Astrocyte (in vitro differentiated cells and primary cell): ENCODE measurements at regions not wholly inside any gene's neighbourhood (a gene's known extent, or its start where the extent isn't known, plus 50 kb on each side); places are given as distances from the start of the nearest gene placed in this dataset.

ENCODE experiments used
- DNase-seq: peaks from one replicate; pipeline ENCODE4 v3.0.0-alpha.2; 2010; ENCODE audit warnings: low read depth
- FAIRE-seq: peaks from 2 replicates; lab custom pipeline; 2011; peaks lifted over from hg19 to GRCh38; lab: Jason Lieb, UNC
- H2AFZ ChIP-seq: 2 replicates; pipeline ENCODE4 v1.6.0; 2012; ENCODE audit warnings: low read depth, low read length, inconsistent platforms
- H3K27ac ChIP-seq: 2 replicates; pipeline ENCODE4 v1.5.1; 2011; ENCODE audit warnings: low read depth, low read length, inconsistent platforms
- H3K27me3 ChIP-seq: 2 replicates; pipeline ENCODE4 v1.6.0; 2011; ENCODE audit warnings: low read length, inconsistent platforms; ENCODE audit not compliant: insufficient read depth
- H3K36me3 ChIP-seq: 2 replicates; pipeline ENCODE4 v1.5.1; 2011; ENCODE audit warnings: low read length, inconsistent platforms; ENCODE audit not compliant: insufficient read depth
- H3K4me1 ChIP-seq: 2 replicates; pipeline ENCODE4 v1.5.1; 2011; ENCODE audit warnings: low read length, inconsistent platforms; ENCODE audit not compliant: insufficient read depth
- H3K4me2 ChIP-seq: 2 replicates; pipeline ENCODE4 v1.6.0; 2012; ENCODE audit warnings: low read length, inconsistent platforms
- H3K4me3 ChIP-seq: 2 replicates; pipeline ENCODE4 v1.5.1; 2011; ENCODE audit warnings: low read depth, mild to moderate bottlenecking, low read length, inconsistent platforms; ENCODE audit not compliant: insufficient read depth
- H3K79me2 ChIP-seq: 2 replicates; pipeline ENCODE4 v1.6.0; 2012; ENCODE audit warnings: mild to moderate bottlenecking, low read length, inconsistent platforms; ENCODE audit not compliant: insufficient read depth
- H3K9ac ChIP-seq: 2 replicates; pipeline ENCODE4 v1.6.0; 2012; ENCODE audit warnings: mild to moderate bottlenecking, low read length, inconsistent platforms
- H3K9me3 ChIP-seq: 2 replicates; pipeline ENCODE4 v1.5.1; 2012; ENCODE audit warnings: low read depth, mild to moderate bottlenecking, low read length, inconsistent platforms; ENCODE audit not compliant: insufficient read depth
- H4K20me1 ChIP-seq: 2 replicates; pipeline ENCODE4 v1.6.0; 2012; ENCODE audit warnings: low read length, inconsistent platforms; ENCODE audit not compliant: insufficient read depth
- H3K27ac Mint-ChIP-seq: one replicate; pipeline ENCODE4 v1.8.0; 2021; ENCODE audit warnings: mild to moderate bottlenecking, mixed read lengths; ENCODE audit not compliant: unreplicated experiment
- H3K27me3 Mint-ChIP-seq: one replicate; pipeline ENCODE4 v1.8.0; 2021; ENCODE audit warnings: low read depth, mixed read lengths; ENCODE audit not compliant: unreplicated experiment
- H3K36me3 Mint-ChIP-seq: one replicate; pipeline ENCODE4 v1.8.0; 2021; ENCODE audit warnings: low read depth, mixed read lengths; ENCODE audit not compliant: unreplicated experiment
- H3K4me1 Mint-ChIP-seq: one replicate; pipeline ENCODE4 v1.8.0; 2021; ENCODE audit warnings: low read depth, mixed read lengths; ENCODE audit not compliant: unreplicated experiment
- H3K4me3 Mint-ChIP-seq: one replicate; pipeline ENCODE4 v1.8.0; 2021; ENCODE audit warnings: mild to moderate bottlenecking, moderate library complexity, mixed read lengths; ENCODE audit not compliant: unreplicated experiment
- H3K9me3 Mint-ChIP-seq: one replicate; pipeline ENCODE4 v1.8.0; 2021; ENCODE audit warnings: mild to moderate bottlenecking, mixed read lengths; ENCODE audit not compliant: unreplicated experiment
- EZH2 ChIP-seq: IDR thresholded peaks from 2 replicates; pipeline ENCODE4 v1.6.1; 2012; ENCODE audit warnings: mild to moderate bottlenecking, low read length, inconsistent platforms; ENCODE audit not compliant: insufficient read depth
- TF ChIP-seq, protein P1 (sequence below): IDR thresholded peaks from 2 replicates; pipeline ENCODE4 v1.5.1; 2011; ENCODE audit warnings: low read depth, mild to moderate bottlenecking, inconsistent platforms, low read length, moderate library complexity; ENCODE audit not compliant: insufficient read depth

DNA sequence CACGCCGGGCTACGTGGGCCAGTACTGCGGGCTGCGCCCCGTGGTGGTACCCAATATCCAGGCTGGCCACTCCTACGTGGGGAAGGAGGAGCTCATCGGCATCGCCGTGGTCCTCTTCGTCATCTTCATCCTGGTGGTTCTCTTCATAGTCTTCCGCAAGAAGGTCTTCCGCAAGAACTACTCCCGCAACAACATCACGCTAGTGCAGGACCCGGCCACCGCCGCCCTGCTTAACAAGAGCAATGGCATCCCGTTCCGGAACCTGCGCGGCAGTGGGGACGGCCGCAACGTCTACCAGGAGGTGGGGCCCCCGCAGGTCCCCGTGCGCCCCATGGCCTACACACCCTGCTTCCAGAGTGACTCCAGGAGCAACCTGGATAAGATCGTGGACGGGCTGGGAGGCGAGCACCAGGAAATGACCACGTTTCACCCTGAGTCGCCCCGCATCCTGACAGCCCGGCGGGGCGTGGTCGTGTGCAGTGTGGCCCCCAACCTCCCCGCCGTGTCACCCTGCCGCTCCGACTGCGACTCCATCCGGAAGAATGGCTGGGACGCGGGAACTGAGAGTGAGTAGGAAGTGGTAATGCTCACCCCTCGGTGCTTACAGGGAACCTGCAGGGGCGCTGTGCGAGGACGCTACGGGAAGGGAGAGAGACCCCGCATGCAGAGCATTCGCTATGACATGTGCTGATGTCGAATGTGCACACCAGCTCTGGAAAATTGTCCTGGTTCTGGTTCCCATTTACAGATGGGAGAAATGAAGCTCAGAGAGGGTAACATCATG lies 86.4 kb upstream of the MTNR1B start:
- no peaks in the 10 kb centered on the region for H3K27me3 Mint-ChIP-seq
- Histone ChIP-seq H3K9me3 (no peaks in the 10 kb centered on the region), H4K20me1 (no peaks in the 10 kb centered on the region), H3K27ac (no peak overlapping the region), H3K36me3 (no peaks in the 10 kb centered on the region), H3K4me1 (peaks cover 4% of the 10 kb centered on the region), H3K4me2 (no peak overlapping the region), H3K9ac (no peak overlapping the region), H3K4me3 (no peak overlapping the region), H3K27me3 (no peaks in the 10 kb centered on the region), H3K79me2 (no peaks in the 10 kb centered on the region), H2AFZ (no peak overlapping the region)
- peaks cover 3% of the 10 kb centered on the region for H3K9me3 Mint-ChIP-seq
- H3K4me1 Mint-ChIP-seq = peaks cover 16% of the 10 kb centered on the region
- FAIRE-seq (no peak), DNase-seq (no peak)
- TF ChIP-seq EZH2 = no peak
- TF ChIP-seq, protein P1, sequence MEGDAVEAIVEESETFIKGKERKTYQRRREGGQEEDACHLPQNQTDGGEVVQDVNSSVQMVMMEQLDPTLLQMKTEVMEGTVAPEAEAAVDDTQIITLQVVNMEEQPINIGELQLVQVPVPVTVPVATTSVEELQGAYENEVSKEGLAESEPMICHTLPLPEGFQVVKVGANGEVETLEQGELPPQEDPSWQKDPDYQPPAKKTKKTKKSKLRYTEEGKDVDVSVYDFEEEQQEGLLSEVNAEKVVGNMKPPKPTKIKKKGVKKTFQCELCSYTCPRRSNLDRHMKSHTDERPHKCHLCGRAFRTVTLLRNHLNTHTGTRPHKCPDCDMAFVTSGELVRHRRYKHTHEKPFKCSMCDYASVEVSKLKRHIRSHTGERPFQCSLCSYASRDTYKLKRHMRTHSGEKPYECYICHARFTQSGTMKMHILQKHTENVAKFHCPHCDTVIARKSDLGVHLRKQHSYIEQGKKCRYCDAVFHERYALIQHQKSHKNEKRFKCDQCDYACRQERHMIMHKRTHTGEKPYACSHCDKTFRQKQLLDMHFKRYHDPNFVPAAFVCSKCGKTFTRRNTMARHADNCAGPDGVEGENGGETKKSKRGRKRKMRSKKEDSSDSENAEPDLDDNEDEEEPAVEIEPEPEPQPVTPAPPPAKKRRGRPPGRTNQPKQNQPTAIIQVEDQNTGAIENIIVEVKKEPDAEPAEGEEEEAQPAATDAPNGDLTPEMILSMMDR = no peak
- H3K27ac Mint-ChIP-seq = no peak overlapping the region
- H3K36me3 Mint-ChIP-seq = peaks cover 20% of the 10 kb centered on the region
- H3K4me3 Mint-ChIP-seq = no peak overlapping the region

DNA sequence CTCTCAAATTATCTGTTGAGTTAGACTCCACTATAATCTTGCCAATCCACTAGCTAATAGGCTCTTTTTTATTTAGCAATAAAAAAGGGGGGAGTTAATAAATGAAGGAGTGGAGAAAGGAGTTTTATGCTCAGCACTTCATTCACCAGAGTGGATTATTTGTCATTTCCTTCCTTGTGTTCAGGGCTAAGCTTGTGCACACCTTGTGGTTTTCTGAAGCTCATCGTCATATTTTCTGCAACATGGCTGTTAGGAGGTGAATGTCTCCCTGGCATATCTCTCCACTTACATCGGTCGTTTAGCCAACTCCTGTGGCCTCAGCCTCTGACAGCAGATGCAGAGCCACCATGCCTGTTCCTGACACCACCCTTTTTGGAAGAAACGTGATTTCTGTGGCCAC lies 83.9 kb upstream of the MTNR1B start:
- Histone ChIP-seq H3K4me3 (no peak overlapping the region), H3K4me1 (peaks cover 2% of the 10 kb centered on the region), H3K27ac (no peak overlapping the region), H3K36me3 (no peaks in the 10 kb centered on the region), H3K9ac (no peak overlapping the region), H3K9me3 (no peaks in the 10 kb centered on the region), H3K79me2 (no peaks in the 10 kb centered on the region), H3K27me3 (no peaks in the 10 kb centered on the region), H3K4me2 (no peak overlapping the region), H4K20me1 (no peaks in the 10 kb centered on the region), H2AFZ (no peak overlapping the region)
- Mint-ChIP-seq H3K4me3 (no peak overlapping the region), H3K27ac (no peak overlapping the region), H3K4me1 (peaks cover 7% of the 10 kb centered on the region), H3K9me3 (peaks cover 3% of the 10 kb centered on the region), H3K36me3 (peaks cover 20% of the 10 kb centered on the region), H3K27me3 (no peaks in the 10 kb centered on the region)
- DNase-seq (no peak), FAIRE-seq (no peak)
- TF ChIP-seq, protein P1 = no peak
- no peak for TF ChIP-seq EZH2
